H1 (cell line): ENCODE measurements at regions not wholly inside any gene's neighbourhood (a gene's known extent, or its start where the extent isn't known, plus 50 kb on each side); places are given as distances from the start of the nearest gene placed in this dataset.

Experiments
- CHD2 ChIP-seq: IDR thresholded peaks from 2 replicates; pipeline ENCODE4 v1.6.1; 2012; ENCODE audit warnings: low read length, improper control_type of control experiment
- CREB1 ChIP-seq: IDR thresholded peaks from 2 replicates; pipeline ENCODE4 v1.6.1; 2012; ENCODE audit warnings: inconsistent platforms
- CTCF ChIP-seq, 3 experiments: IDR thresholded peaks; 1 replicate in 2 of 3; 2 replicates in 1 of 3; pipeline versions ENCODE4 v1.5.1 to v1.6.1; 2011; ENCODE audit warnings: low read length in 3 of 3, mild to moderate bottlenecking in 3 of 3, inconsistent platforms in 2 of 3, low read depth in 1 of 3, moderate library complexity in 1 of 3; ENCODE audit not compliant: insufficient read depth in 1 of 3; ENCODE audit errors: control extremely low read depth in 1 of 3
- EP300 ChIP-seq, 2 experiments: IDR thresholded peaks; 1 replicate in 1 of 2; 2 replicates in 1 of 2; pipeline ENCODE4 v1.6.1; 2011 to 2012; ENCODE audit warnings: low read depth in 2 of 2, low read length in 2 of 2, mild to moderate bottlenecking in 2 of 2, borderline replicate concordance in 1 of 2, inconsistent platforms in 1 of 2, moderate library complexity in 1 of 2
- FOSL1 ChIP-seq: IDR thresholded peaks from 2 replicates; pipeline ENCODE4 v1.6.1; 2011; ENCODE audit warnings: mild to moderate bottlenecking, low read depth, low read length, moderate library complexity; ENCODE audit not compliant: insufficient read depth
- GABPA ChIP-seq: IDR thresholded peaks from 2 replicates; pipeline ENCODE4 v1.6.1; 2011; ENCODE audit warnings: mild to moderate bottlenecking, low read length, moderate library complexity, borderline replicate concordance; ENCODE audit not compliant: insufficient read depth
- JUND ChIP-seq: IDR thresholded peaks from 2 replicates; pipeline ENCODE4 v1.6.1; 2011; ENCODE audit warnings: mild to moderate bottlenecking, improper control_type of control experiment, low read length
- POLR2A ChIP-seq, 2 experiments: IDR thresholded peaks; 1 replicate in 1 of 2; 2 replicates in 1 of 2; pipeline ENCODE4 v1.6.1; 2011; ENCODE audit warnings: low read depth in 2 of 2, low read length in 2 of 2, mild to moderate bottlenecking in 2 of 2; ENCODE audit errors: control extremely low read depth in 1 of 2
- POLR2AphosphoS5 ChIP-seq: IDR thresholded peaks from 2 replicates; pipeline ENCODE4 v1.6.1; 2011; ENCODE audit warnings: low read depth, low read length
- SP4 ChIP-seq: IDR thresholded peaks from 2 replicates; pipeline ENCODE4 v1.6.1; 2012; ENCODE audit warnings: low read length, inconsistent platforms
- TAF7 ChIP-seq: optimal IDR thresholded peaks from 2 replicates; pipeline ENCODE3; 2011; ENCODE audit warnings: low read depth, mild to moderate bottlenecking, inconsistent platforms, low read length, moderate library complexity, borderline replicate concordance
- YY1 ChIP-seq: IDR thresholded peaks from 2 replicates; pipeline ENCODE4 v1.6.1; 2011; ENCODE audit warnings: low read depth, mild to moderate bottlenecking, low read length

- TF ChIP-seq CREB1 (no peak), FOSL1 (no peak), EP300 (IDR thresholded peaks at IDR 0.05; ENCODE audit: borderline replicate concordance in 1 of 2, low read depth in 2 of 2, low read length in 2 of 2) (no peak), POLR2A (IDR thresholded peaks at IDR 0.05; ENCODE audit: control extremely low read depth in 1 of 2, low read depth in 2 of 2, low read length in 2 of 2) (no peak), CTCF (IDR thresholded peaks at IDR 0.05; ENCODE audit: control extremely low read depth in 1 of 3, insufficient read depth in 1 of 3, low read depth in 1 of 3, low read length in 3 of 3) (no peak), CHD2 (no peak), POLR2AphosphoS5 (no peak), GABPA (no peak), JUND (no peak), YY1 (no peak), TAF7 (no peak), SP4 (no peak)
Measured at GRCh38 chr14:35932659-35933159, 106.6 kb downstream of the BRMS1L start.
